Pancreas (tissue), 10 donors: ENCODE measurements at regions not wholly inside any gene's neighbourhood (a gene's known extent, or its start where the extent isn't known, plus 50 kb on each side); places are given as distances from the start of the nearest gene placed in this dataset.

Experiments used
- ATAC-seq, 4 donors: fragments of 200-7000 bp; cut with Tn5 transposase; one replicate each; pipeline versions ENCODE4 v1.8.0 to v1.9.1; 2020; ENCODE audit warnings: mild to moderate bottlenecking in 4 of 4, moderate library complexity in 4 of 4
- DNase-seq, 6 donors: peaks; one replicate each; pipeline ENCODE4 v3.0.0-alpha.2; 2020
- FAIRE-seq: peaks from 2 replicates; lab custom pipeline; 2012; peaks lifted over from hg19 to GRCh38; lab: Jason Lieb, UNC
- H3K27ac ChIP-seq, 4 donors: fragments of 200-600 bp; sonication (generic); 1 replicate in 3 of 4; 2 replicates in 1 of 4; pipeline versions ENCODE4 v1.5.0 to v1.8.0; 2020
- H3K27me3 ChIP-seq, 4 donors: fragments of 200-600 bp; one replicate each; pipeline ENCODE4 v1.8.0; 2021
- H3K36me3 ChIP-seq, 3 donors: fragments of 200-600 bp; sonication (generic) in 1 of 3; one replicate each; pipeline versions ENCODE4 v1.5.0 to v1.8.0; 2020 to 2021
- H3K4me1 ChIP-seq, 3 donors: fragments of 200-600 bp; one replicate each; pipeline ENCODE4 v1.8.0; 2021
- H3K4me3 ChIP-seq, 4 donors: fragments of 200-600 bp; sonication (generic) in 2 of 4; one replicate each; pipeline versions ENCODE4 v1.5.0 to v1.8.0; 2020 to 2021
- H3K9me3 ChIP-seq, 4 donors: fragments of 200-600 bp; one replicate each; pipeline ENCODE4 v1.8.0; 2021
- WGBS, 2 donors: extraction: QIAGEN DNeasy Blood & Tissue Kit; methylation state at CpG; one replicate each; pipeline ENCODE4 v1.1.7; 2013; 5-methylcytosine and 5-hydroxymethylcytosine counted together
- intact Hi-C, 3 donors: fragments of 100-400 bp; cut with DNase I; formaldehyde crosslinking; loops; one replicate each; pipeline versions ENCODE4 v1.11.1 to v1.14.2; 2022
- TF ChIP-seq, protein P1 (sequence below), 4 donors: fragments of 200-600 bp; sonication (generic) in 3 of 4; IDR thresholded peaks; one replicate each; pipeline versions ENCODE4 v1.5.0 to v1.8.0; 2021; ENCODE audit warnings: antibody characterized with exemption in 4 of 4
- donor health status: healthy with polysubstance abuse.
- donor health status: DM: no; HTN: no; CAD: no; lungs with moderate emphysema.
- donor health status: DM: no; HTN: no; CAD: no.
- donor health status: control.
- donor health status: control.
- donor health status: Bipolar disorder and iron deficiency.
- donor health status: DM: yes; HTN: yes; CAD: no.
- donor health status: DM: no; HTN: no; CAD: no.
- donor health status: DM: no; HTN: no; CAD: no.
- donor health status: DM: yes; HTN: yes; CAD: no.

GRCh38 chr6:110033101-110033500 lies 55.0 kb downstream of the GPR6 start:
- Histone ChIP-seq H3K4me3 (no peak overlapping the region), H3K27ac (no peak overlapping the region), H3K36me3 (no peaks in the 10 kb centered on the region), H3K9me3 (no peaks in the 10 kb centered on the region), H3K4me1 (no peaks in the 10 kb centered on the region), H3K27me3 (no peaks in the 10 kb centered on the region)
- intact Hi-C loops = loop anchor here in 1 of 3 donors (10.0 kb wide), 1 partner anchor 138 kb away; no protein-coding TSS in a partner anchor
- WGBS, 2 donors = 85 to 89% methylated on average over 7 of the region's 7 CpGs
- ATAC-seq = no peak
- FAIRE-seq = no peak
- DNase-seq = no peak
- TF ChIP-seq, protein P1, sequence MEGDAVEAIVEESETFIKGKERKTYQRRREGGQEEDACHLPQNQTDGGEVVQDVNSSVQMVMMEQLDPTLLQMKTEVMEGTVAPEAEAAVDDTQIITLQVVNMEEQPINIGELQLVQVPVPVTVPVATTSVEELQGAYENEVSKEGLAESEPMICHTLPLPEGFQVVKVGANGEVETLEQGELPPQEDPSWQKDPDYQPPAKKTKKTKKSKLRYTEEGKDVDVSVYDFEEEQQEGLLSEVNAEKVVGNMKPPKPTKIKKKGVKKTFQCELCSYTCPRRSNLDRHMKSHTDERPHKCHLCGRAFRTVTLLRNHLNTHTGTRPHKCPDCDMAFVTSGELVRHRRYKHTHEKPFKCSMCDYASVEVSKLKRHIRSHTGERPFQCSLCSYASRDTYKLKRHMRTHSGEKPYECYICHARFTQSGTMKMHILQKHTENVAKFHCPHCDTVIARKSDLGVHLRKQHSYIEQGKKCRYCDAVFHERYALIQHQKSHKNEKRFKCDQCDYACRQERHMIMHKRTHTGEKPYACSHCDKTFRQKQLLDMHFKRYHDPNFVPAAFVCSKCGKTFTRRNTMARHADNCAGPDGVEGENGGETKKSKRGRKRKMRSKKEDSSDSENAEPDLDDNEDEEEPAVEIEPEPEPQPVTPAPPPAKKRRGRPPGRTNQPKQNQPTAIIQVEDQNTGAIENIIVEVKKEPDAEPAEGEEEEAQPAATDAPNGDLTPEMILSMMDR (IDR thresholded peaks at IDR 0.05) = no peak

GRCh38 chr6:110033749-110034666 lies 55.9 kb downstream of the GPR6 start:
- H3K4me3 ChIP-seq = no peak overlapping the region
- no peaks in the 10 kb centered on the region for H3K9me3 ChIP-seq
- DNase-seq (no peak), ATAC-seq (no peak), FAIRE-seq (no peak)
- TF ChIP-seq, protein P1 (IDR thresholded peaks at IDR 0.05) = no peak
- intact Hi-C loops = loop anchor here in 1 of 3 donors (10.0 kb wide), 1 partner anchor 139 kb away; no protein-coding TSS in a partner anchor
- H3K4me1 ChIP-seq = no peaks in the 10 kb centered on the region
- H3K27me3 ChIP-seq = no peaks in the 10 kb centered on the region
- WGBS, 2 donors = 71 to 73% methylated on average over 10 of the region's 10 CpGs
- H3K27ac ChIP-seq = no peak overlapping the region
- no peaks in the 10 kb centered on the region for H3K36me3 ChIP-seq

DNA sequence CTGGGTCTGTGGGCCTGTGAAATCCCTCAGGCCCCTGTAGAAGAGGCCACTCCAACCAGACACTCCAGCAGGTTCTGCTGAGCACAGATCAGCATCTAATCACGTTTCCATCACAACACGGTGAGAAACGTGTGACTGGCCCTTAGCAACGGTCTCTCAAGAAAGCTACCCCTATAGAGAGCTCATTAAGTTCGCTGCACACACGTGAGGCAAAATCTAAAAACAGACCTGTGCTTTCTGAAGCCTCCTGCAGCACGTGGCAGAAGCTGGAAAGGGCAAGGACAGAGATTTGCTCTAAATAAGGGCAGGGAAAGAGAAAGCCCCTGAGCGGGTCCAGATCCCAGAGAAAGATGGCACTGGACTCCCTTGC lies 56.5 kb downstream of the GPR6 start:
- TF ChIP-seq, protein P1 (IDR thresholded peaks at IDR 0.05) = no peak
- H3K36me3 ChIP-seq = no peaks in the 10 kb centered on the region
- DNase-seq = no peak
- intact Hi-C loops = loop anchor here in 2 of 3 donors (5.0 to 10.0 kb wide), 3 partner anchors 140 to 332 kb away; no protein-coding TSS in a partner anchor
- no peak for FAIRE-seq
- ATAC-seq = no peak
- 56 to 63% methylated on average over 8 of the region's 8 CpGs for WGBS, 2 donors
- no peak overlapping the region for H3K4me3 ChIP-seq
- no peaks in the 10 kb centered on the region for H3K4me1 ChIP-seq
- H3K9me3 ChIP-seq = no peaks in the 10 kb centered on the region
- no peaks in the 10 kb centered on the region for H3K27me3 ChIP-seq
- H3K27ac ChIP-seq = no peak overlapping the region

- TF ChIP-seq, protein P1 (IDR thresholded peaks at IDR 0.05) = no peak
- 93 to 98% methylated on average over 5 of the region's 5 CpGs for WGBS, 2 donors
- Histone ChIP-seq H3K9me3 (no peaks in the 10 kb centered on the region), H3K27me3 (no peaks in the 10 kb centered on the region), H3K4me1 (no peaks in the 10 kb centered on the region), H3K36me3 (no peaks in the 10 kb centered on the region), H3K27ac (no peak overlapping the region), H3K4me3 (no peak overlapping the region)
- no peak for ATAC-seq
- no peak for FAIRE-seq
- DNase-seq = no peak
- intact Hi-C loops = loop anchor here in 2 of 3 donors (5.0 to 10.0 kb wide), 3 partner anchors 141 to 333 kb away; no protein-coding TSS in a partner anchor
Measured at GRCh38 chr6:110035321-110035720, 57.2 kb downstream of the GPR6 start.
